IMR-90 (cell line): ENCODE measurements at regions not wholly inside any gene's neighbourhood (a gene's known extent, or its start where the extent isn't known, plus 50 kb on each side); places are given as distances from the start of the nearest gene placed in this dataset.

ENCODE experiments used
- ATAC-seq: fragments of 200-7000 bp; cut with Tn5 transposase; 2 replicates; pipeline ENCODE4 v1.9.1; 2020; ENCODE audit warnings: low read depth, mild to moderate bottlenecking, moderate library complexity
- BruUV-seq: library from RNA; stranded (reverse); fragments of 400-500 nt; replicated peaks from 2 replicates; lab custom pipeline; 2021; lab: Mats Ljungman, UMichigan
- CTCF ChIA-PET: fragments of 300-600 bp; formaldehyde crosslinking; extraction: SDS; loops from one replicate; lab custom pipeline; 2021; ENCODE audit warnings: antibody characterized with exemption; lab: Yijun Ruan, JAX
- POLR2A ChIA-PET: fragments of 300-600 bp; sonication (Branson Sonifier 250); formaldehyde crosslinking; loops from one replicate; lab custom pipeline; 2022; ENCODE audit warnings: antibody characterized with exemption; ENCODE audit not compliant: unreplicated experiment; lab: Charles Lee
- DNase-seq: peaks from one replicate; pipeline ENCODE4 v3.0.0; 2013
- H2AFZ ChIP-seq: replicated peaks from 2 replicates; pipeline ENCODE3; 2013; ENCODE audit warnings: low read length, mild to moderate bottlenecking; ENCODE audit not compliant: poor library complexity
- H2AK5ac ChIP-seq: 2 replicates; pipeline ENCODE4 v1.6.1; 2013; ENCODE audit warnings: low read depth, low read length, inconsistent platforms
- H2AK9ac ChIP-seq: replicated peaks from 2 replicates; pipeline ENCODE3; 2013; ENCODE audit warnings: mild to moderate bottlenecking, low read depth, low read length, moderate library complexity; ENCODE audit not compliant: poor library complexity
- H2BK120ac ChIP-seq: 2 replicates; pipeline ENCODE4 v1.6.1; 2013; ENCODE audit warnings: low read depth, low read length, inconsistent platforms
- H2BK15ac ChIP-seq: 3 replicates; pipeline ENCODE4 v1.6.1; 2013; ENCODE audit warnings: low read depth, low read length, inconsistent platforms
- H2BK20ac ChIP-seq: 2 replicates; pipeline ENCODE4 v1.6.1; 2013; ENCODE audit warnings: low read depth, mild to moderate bottlenecking, inconsistent platforms, low read length, moderate library complexity
- H2BK5ac ChIP-seq: 2 replicates; pipeline ENCODE4 v1.6.1; 2013; ENCODE audit warnings: mild to moderate bottlenecking, low read depth, low read length, inconsistent platforms; ENCODE audit not compliant: poor library complexity, severe bottlenecking
- H3K14ac ChIP-seq: replicated peaks from 2 replicates; pipeline ENCODE4 v1.6.1; 2013; ENCODE audit warnings: low read depth, low read length, inconsistent platforms
- H3K18ac ChIP-seq: 2 replicates; pipeline ENCODE4 v1.6.1; 2013; ENCODE audit warnings: low read depth, low read length, control low read depth
- H3K23ac ChIP-seq: 2 replicates; pipeline ENCODE4 v1.6.1; 2013; ENCODE audit warnings: low read depth, low read length, inconsistent platforms
- H3K27ac ChIP-seq: 2 replicates; pipeline ENCODE4 v1.5.1; 2013; ENCODE audit warnings: mild to moderate bottlenecking, control low read depth, low read length; ENCODE audit not compliant: insufficient read depth
- H3K27me3 ChIP-seq: 2 replicates; pipeline ENCODE4 v1.6.1; 2013; ENCODE audit warnings: low read length; ENCODE audit not compliant: control insufficient read depth, insufficient read depth
- H3K36me3 ChIP-seq: 2 replicates; pipeline ENCODE4 v1.6.1; 2013; ENCODE audit warnings: low read length, mixed read lengths; ENCODE audit not compliant: control insufficient read depth, insufficient read depth
- H3K4ac ChIP-seq: 2 replicates; pipeline ENCODE4 v1.6.1; 2013; ENCODE audit warnings: low read depth, low read length, inconsistent platforms
- H3K4me1 ChIP-seq: 2 replicates; pipeline ENCODE4 v1.6.1; 2013; ENCODE audit warnings: low read length, mixed read lengths; ENCODE audit not compliant: control insufficient read depth, insufficient read depth
- H3K4me2 ChIP-seq: 2 replicates; pipeline ENCODE4 v1.6.1; 2013; ENCODE audit warnings: low read depth, mild to moderate bottlenecking, control low read depth, low read length, moderate library complexity
- H3K4me3 ChIP-seq: 2 replicates; pipeline ENCODE4 v1.5.1; 2013; ENCODE audit warnings: low read depth, mild to moderate bottlenecking, control low read depth, low read length, moderate library complexity; ENCODE audit not compliant: insufficient read depth
- H3K56ac ChIP-seq: 2 replicates; pipeline ENCODE4 v1.6.1; 2013; ENCODE audit warnings: low read length, inconsistent platforms; ENCODE audit not compliant: insufficient read depth; ENCODE audit errors: extremely low read depth
- H3K79me1 ChIP-seq, 2 experiments: 2 replicates each; pipeline ENCODE4 v1.6.1; 2013; ENCODE audit warnings: low read length in 2 of 2, inconsistent platforms in 1 of 2, low read depth in 1 of 2
- H3K9ac ChIP-seq: 2 replicates; pipeline ENCODE4 v1.6.1; 2013; ENCODE audit warnings: low read depth, low read length, control low read depth
- H3K9me1 ChIP-seq: 2 replicates; pipeline ENCODE4 v1.6.1; 2013; ENCODE audit warnings: low read length, inconsistent platforms; ENCODE audit not compliant: insufficient read depth
- H3K9me3 ChIP-seq: 2 replicates; pipeline ENCODE4 v1.6.1; 2013; ENCODE audit warnings: low read length; ENCODE audit not compliant: control insufficient read depth, insufficient read depth
- H4K20me1 ChIP-seq: 2 replicates; pipeline ENCODE4 v1.6.1; 2013; ENCODE audit warnings: low read length, inconsistent platforms; ENCODE audit not compliant: insufficient read depth
- H4K5ac ChIP-seq: 2 replicates; pipeline ENCODE4 v1.6.1; 2013; ENCODE audit warnings: mild to moderate bottlenecking, low read depth, low read length, control low read depth
- H4K8ac ChIP-seq, 2 experiments: 2 replicates each; pipeline ENCODE4 v1.6.1; 2013; ENCODE audit warnings: low read depth in 2 of 2, low read length in 2 of 2, control low read depth in 1 of 2, inconsistent platforms in 1 of 2
- H4K91ac ChIP-seq: 2 replicates; pipeline ENCODE4 v1.6.1; 2013; ENCODE audit warnings: low read depth, low read length, inconsistent platforms; ENCODE audit not compliant: insufficient read depth
- BHLHE40 ChIP-seq: fragments of 150-350 bp; IDR thresholded peaks from 2 replicates; pipeline ENCODE4 v1.6.1; 2016; ENCODE audit warnings: mild to moderate bottlenecking, low read depth, low read length
- CEBPB ChIP-seq: IDR thresholded peaks from 2 replicates; pipeline ENCODE4 v1.6.1; 2012; ENCODE audit warnings: low read depth, low read length, improper control_type of control experiment
- CHD1 ChIP-seq: IDR thresholded peaks from 2 replicates; pipeline ENCODE4 v1.6.1; 2012; ENCODE audit warnings: low read depth, low read length, improper control_type of control experiment
- ELK1 ChIP-seq: fragments of 150-350 bp; IDR thresholded peaks from 2 replicates; pipeline ENCODE4 v1.6.1; 2016; ENCODE audit warnings: low read depth, mild to moderate bottlenecking, low read length, moderate library complexity, borderline replicate concordance
- FOS ChIP-seq: fragments of 150-350 bp; IDR thresholded peaks from 2 replicates; pipeline ENCODE4 v1.6.1; 2016; ENCODE audit warnings: low read depth, low read length
- MAFK ChIP-seq: IDR thresholded peaks from 2 replicates; pipeline ENCODE4 v1.6.1; 2012; ENCODE audit warnings: low read depth, low read length, improper control_type of control experiment
- MAZ ChIP-seq: IDR thresholded peaks from 2 replicates; pipeline ENCODE4 v1.6.1; 2012; ENCODE audit warnings: low read depth, mild to moderate bottlenecking, low read length, improper control_type of control experiment, moderate library complexity, borderline replicate concordance
- MXI1 ChIP-seq: IDR thresholded peaks from 2 replicates; pipeline ENCODE4 v1.6.1; 2012; ENCODE audit warnings: low read depth, mild to moderate bottlenecking, low read length, moderate library complexity, borderline replicate concordance
- NFE2L2 ChIP-seq: fragments of 150-350 bp; IDR thresholded peaks from 2 replicates; pipeline ENCODE4 v1.6.1; 2016; ENCODE audit warnings: low read depth, mild to moderate bottlenecking, low read length
- POLR2A ChIP-seq: IDR thresholded peaks from 2 replicates; pipeline ENCODE4 v1.6.1; 2012; ENCODE audit warnings: mild to moderate bottlenecking, low read depth, low read length
- RAD21 ChIP-seq: IDR thresholded peaks from 2 replicates; pipeline ENCODE4 v1.6.1; 2012; ENCODE audit warnings: low read length, improper control_type of control experiment
- RCOR1 ChIP-seq: IDR thresholded peaks from 2 replicates; pipeline ENCODE4 v1.6.1; 2012; ENCODE audit warnings: mild to moderate bottlenecking, low read length, improper control_type of control experiment; ENCODE audit not compliant: insufficient replicate concordance
- RFX5 ChIP-seq: IDR thresholded peaks from 2 replicates; pipeline ENCODE4 v1.8.0; 2012; ENCODE audit warnings: low read depth, mild to moderate bottlenecking, low read length, moderate library complexity
- SMC3 ChIP-seq: fragments of 150-350 bp; IDR thresholded peaks from 2 replicates; pipeline ENCODE4 v1.6.1; 2016; ENCODE audit warnings: low read depth, mild to moderate bottlenecking, antibody characterized with exemption, low read length, moderate library complexity
- USF2 ChIP-seq: fragments of 150-350 bp; IDR thresholded peaks from 2 replicates; pipeline ENCODE4 v1.6.1; 2017; ENCODE audit warnings: mild to moderate bottlenecking, antibody characterized with exemption, low read length, low read depth
- WGBS, 2 experiments: methylation state at CpG; one replicate each; pipeline versions ENCODE4 v1.1.5 to v1.1.7; 2013; ENCODE audit warnings: missing lambda C conversion rate in 2 of 2; ENCODE audit not compliant: insufficient read length in 1 of 2; ENCODE audit errors: extremely low coverage in 2 of 2; 5-methylcytosine and 5-hydroxymethylcytosine counted together
- dilution Hi-C: fragments of 300-500 bp; cut with HindIII; formaldehyde crosslinking; loops from one replicate; pipeline ENCODE4 v1.14.3; 2018; ENCODE audit warnings: low sequenced_read_pairs; ENCODE audit not compliant: unreplicated experiment
- in situ Hi-C: fragments of 300-500 bp; cut with MboI; formaldehyde crosslinking; loops from 3 replicates; pipeline ENCODE4 v1.14.3; 2019; ENCODE audit warnings: low sequenced_read_pairs, inconsistent platforms, mixed read lengths
- intact Hi-C: fragments of 100-400 bp; cut with micrococcal nuclease; formaldehyde crosslinking; loops from 2 replicates; pipeline ENCODE4 v1.10.0; 2022
- TF ChIP-seq, protein P1 (sequence below): conservative IDR thresholded peaks from 2 replicates; pipeline ENCODE4 v1.5.1; 2012; ENCODE audit warnings: mild to moderate bottlenecking, low read depth, low read length, improper control_type of control experiment

DNA sequence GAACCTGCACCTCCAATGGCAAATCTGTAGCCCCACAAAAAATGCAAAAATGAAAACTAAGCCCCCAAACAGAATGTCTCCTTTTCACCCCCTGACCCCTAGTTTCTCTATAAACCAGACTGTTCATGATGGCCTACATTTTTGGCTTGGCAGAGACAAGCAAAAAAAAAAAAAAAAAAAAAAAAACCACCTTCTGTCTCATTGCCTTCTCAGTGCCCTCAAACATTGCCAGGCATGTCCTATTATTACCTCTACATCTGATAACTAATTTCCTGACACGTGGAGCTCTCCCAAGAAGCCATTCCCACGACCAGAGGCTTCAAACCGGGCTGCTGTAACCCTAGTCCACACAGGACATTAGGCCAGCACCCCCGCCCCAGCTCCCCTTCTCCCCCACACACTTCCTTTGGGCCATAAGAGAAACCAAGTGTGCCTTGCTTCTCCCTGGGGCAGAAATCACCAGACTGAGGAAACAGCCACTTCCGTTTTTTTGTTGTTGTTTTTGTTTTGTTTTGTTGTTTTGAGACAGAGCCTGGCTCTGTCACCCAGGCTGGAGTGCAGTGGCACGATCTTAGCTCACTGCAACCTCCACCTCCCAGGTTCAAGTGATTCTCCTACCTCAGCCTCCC is 65.4 kb downstream of the GPR6 start:
- POLR2A ChIA-PET = no interaction called here
- in situ Hi-C loops = no loop called here

More for the DNA sequence above, 65.4 kb downstream of the GPR6 start:
- H3K56ac ChIP-seq = no peak overlapping the region
- H4K8ac ChIP-seq = no peak overlapping the region
- BruUV-seq = no TSS peak
- no peak overlapping the region for H3K9ac ChIP-seq
- intact Hi-C loops = no loop called here
- no peaks in the 10 kb centered on the region for H3K36me3 ChIP-seq
- H3K79me1 ChIP-seq = no peaks in the 10 kb centered on the region
- no peak overlapping the region for H3K27ac ChIP-seq
- no peaks in the 10 kb centered on the region for H3K9me1 ChIP-seq
- H2BK120ac ChIP-seq = no peak overlapping the region
- H3K14ac ChIP-seq = no peak overlapping the region
- ATAC-seq = no peak
- no peak overlapping the region for H2AK9ac ChIP-seq
- H2AFZ ChIP-seq = no peak overlapping the region
- TF ChIP-seq CHD1 = no peak
- TF ChIP-seq, protein P1, sequence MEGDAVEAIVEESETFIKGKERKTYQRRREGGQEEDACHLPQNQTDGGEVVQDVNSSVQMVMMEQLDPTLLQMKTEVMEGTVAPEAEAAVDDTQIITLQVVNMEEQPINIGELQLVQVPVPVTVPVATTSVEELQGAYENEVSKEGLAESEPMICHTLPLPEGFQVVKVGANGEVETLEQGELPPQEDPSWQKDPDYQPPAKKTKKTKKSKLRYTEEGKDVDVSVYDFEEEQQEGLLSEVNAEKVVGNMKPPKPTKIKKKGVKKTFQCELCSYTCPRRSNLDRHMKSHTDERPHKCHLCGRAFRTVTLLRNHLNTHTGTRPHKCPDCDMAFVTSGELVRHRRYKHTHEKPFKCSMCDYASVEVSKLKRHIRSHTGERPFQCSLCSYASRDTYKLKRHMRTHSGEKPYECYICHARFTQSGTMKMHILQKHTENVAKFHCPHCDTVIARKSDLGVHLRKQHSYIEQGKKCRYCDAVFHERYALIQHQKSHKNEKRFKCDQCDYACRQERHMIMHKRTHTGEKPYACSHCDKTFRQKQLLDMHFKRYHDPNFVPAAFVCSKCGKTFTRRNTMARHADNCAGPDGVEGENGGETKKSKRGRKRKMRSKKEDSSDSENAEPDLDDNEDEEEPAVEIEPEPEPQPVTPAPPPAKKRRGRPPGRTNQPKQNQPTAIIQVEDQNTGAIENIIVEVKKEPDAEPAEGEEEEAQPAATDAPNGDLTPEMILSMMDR = no peak
- no peak for TF ChIP-seq POLR2A
- TF ChIP-seq RCOR1 = no peak
- TF ChIP-seq CEBPB = no peak
- no peak for TF ChIP-seq NFE2L2
- TF ChIP-seq USF2 = no peak
- TF ChIP-seq ELK1 = no peak
- no peak for TF ChIP-seq BHLHE40
- TF ChIP-seq MAFK = no peak
- no peak for TF ChIP-seq FOS
- no peak for TF ChIP-seq SMC3
- no peak for TF ChIP-seq MAZ
- no peak for TF ChIP-seq RFX5
- TF ChIP-seq MXI1 = no peak
- TF ChIP-seq RAD21 = no peak
- no peak overlapping the region for H4K5ac ChIP-seq
- H2BK15ac ChIP-seq = no peak overlapping the region
- H3K27me3 ChIP-seq = peaks cover 7% of the 10 kb centered on the region
- dilution Hi-C loops = loop anchor here (25.0 kb wide), 1 partner anchor 331 kb away; no protein-coding TSS in a partner anchor
- H4K20me1 ChIP-seq = no peaks in the 10 kb centered on the region
- no peak overlapping the region for H3K18ac ChIP-seq
- H4K91ac ChIP-seq = no peak overlapping the region
- DNase-seq = no peak
- no peak overlapping the region for H2AK5ac ChIP-seq
- H3K4me1 ChIP-seq = no peaks in the 10 kb centered on the region
- CTCF ChIA-PET = no interaction called here
- H3K4me2 ChIP-seq = no peak overlapping the region
- no peak overlapping the region for H3K4me3 ChIP-seq
- H3K9me3 ChIP-seq = peaks cover 2% of the 10 kb centered on the region
- no peak overlapping the region for H2BK20ac ChIP-seq
- no CpG with 5 or more reads among the region's 6 CpGs for WGBS, 2 experiments
- no peak overlapping the region for H3K4ac ChIP-seq
- H3K23ac ChIP-seq = no peak overlapping the region
- no peak overlapping the region for H2BK5ac ChIP-seq
